HG02642 (cell line): ENCODE measurements at regions not wholly inside any gene's neighbourhood (a gene's known extent, or its start where the extent isn't known, plus 50 kb on each side); places are given as distances from the start of the nearest gene placed in this dataset.

Experiments used
- ATAC-seq: cut with Tn5 transposase; IDR thresholded peaks from one replicate; pipeline ENCODE4 v1.9.1; 2021; ENCODE audit warnings: mild to moderate bottlenecking; ENCODE audit not compliant: unreplicated experiment, poor library complexity

DNA sequence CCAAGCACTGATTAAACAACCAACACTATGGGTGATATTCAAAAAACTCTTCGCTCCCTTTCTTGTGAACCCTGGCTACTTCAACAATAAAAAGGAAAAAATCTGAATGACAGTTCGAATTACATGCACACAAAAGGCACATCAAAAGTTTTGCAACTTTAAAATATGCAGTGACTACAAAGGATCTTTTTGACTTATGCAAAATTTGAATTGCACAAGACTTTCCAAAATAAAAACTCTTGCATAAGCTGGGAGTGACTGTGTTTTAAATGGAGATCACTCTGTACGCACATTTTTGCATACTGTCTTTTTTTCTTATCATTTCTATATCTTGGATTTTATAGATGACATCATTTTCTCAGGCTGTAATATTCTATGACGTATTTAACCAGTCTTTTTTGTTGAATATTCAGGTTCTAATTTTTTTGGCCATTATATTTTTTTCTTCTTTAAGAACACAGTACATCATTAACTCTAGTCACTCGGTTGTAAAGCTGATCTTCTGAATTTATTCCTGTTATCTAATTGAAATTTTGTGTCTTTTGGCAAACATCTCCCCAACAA is 667.6 kb upstream of the TBX3 start:
- no peak for ATAC-seq

DNA sequence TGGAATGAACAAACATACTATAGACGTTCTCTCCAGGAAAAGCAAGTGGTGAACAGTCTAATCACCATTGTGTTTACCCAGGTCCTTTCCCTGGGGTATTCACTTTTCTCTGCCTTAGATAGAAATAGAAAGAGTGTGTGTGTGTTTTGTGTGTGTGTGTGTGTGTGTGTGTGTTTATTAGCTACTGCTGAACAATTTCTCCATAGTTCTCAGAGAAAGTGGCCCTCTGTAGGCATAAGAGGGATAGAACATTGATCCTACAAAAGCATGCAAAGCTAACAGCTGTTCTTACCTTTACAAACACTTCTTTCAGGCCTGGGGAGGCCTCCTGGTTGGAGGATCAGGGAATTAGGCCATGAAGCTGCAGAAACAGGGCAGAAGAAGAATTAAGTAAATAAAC is 665.7 kb upstream of the TBX3 start:
- no peak for ATAC-seq

DNA sequence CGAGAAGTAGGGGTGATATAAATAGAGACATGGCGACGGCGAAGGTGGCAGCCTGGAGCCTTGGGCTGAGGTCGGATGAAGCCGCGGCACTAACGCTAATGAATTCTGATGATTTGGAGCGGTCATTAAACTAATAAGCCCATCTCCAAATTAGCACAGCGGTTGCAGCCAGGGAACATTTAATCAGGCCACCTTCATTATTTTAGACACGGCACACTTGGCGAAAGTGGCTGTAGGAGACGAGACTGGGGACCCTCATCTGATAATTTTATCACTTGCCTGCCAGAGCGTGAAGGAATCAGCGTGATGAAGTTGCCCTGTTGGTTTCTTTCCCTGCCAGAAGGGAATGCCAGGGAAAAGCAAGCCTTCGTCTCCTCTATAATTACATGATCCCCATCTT is 664.3 kb upstream of the TBX3 start:
- ATAC-seq: no peak

DNA sequence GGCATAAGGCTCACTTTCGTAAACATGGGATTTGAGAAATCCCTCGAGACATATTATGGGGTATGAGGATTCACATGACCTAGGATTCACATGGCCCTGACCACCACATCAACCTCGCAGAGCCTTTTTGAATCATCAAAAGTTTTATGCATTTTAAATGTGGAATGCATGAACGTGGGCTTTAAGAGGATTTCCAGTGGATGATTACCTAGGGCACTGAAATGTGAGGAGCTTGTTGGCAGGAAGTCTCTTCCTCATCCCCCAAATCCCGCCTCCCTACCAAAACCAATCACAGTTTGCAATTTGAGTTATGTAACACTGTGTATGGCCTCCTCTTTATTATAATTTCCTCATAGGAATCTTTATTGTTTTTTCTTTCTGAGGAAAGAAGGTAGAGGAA is 659.6 kb upstream of the TBX3 start:
- ATAC-seq: no peak

DNA sequence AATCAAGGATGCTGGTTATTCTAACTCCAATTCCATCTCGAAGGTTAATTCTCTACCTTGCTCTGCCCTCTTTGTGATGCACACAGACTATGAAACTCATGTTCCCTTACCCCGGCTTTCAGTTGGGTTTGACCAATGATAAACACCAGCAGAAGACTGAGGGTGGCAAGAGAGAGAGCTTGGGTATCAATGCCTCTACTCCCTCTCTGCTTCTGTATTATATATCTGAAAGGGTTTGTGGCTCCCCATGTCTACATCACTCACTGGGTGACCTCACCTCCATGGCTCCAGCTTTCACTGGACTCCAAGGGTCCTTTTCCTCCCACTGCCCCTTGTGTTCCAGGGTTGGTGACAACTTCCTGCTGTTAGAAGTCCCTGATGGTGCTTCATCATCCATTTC is 659.0 kb upstream of the TBX3 start:
- no peak for ATAC-seq

DNA sequence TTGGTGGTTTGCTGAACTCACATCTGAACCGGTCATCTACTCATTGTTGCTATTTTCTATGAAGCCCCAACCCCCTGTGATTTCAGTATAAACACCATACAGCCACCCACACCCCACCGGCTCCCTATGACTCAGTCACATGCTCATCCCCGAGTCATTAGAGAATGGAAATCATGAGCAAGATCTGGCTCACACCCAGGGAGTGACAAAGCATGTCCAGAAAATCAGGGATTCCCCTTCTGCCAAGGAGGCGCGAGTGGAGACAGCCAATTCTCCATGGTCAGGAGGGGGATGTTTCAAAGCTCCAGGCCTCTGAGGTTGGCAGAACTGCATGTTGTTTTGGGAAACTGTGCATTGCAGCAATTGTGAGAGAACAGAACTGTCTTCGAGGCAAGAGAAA is 657.5 kb upstream of the TBX3 start:
- no peak for ATAC-seq

DNA sequence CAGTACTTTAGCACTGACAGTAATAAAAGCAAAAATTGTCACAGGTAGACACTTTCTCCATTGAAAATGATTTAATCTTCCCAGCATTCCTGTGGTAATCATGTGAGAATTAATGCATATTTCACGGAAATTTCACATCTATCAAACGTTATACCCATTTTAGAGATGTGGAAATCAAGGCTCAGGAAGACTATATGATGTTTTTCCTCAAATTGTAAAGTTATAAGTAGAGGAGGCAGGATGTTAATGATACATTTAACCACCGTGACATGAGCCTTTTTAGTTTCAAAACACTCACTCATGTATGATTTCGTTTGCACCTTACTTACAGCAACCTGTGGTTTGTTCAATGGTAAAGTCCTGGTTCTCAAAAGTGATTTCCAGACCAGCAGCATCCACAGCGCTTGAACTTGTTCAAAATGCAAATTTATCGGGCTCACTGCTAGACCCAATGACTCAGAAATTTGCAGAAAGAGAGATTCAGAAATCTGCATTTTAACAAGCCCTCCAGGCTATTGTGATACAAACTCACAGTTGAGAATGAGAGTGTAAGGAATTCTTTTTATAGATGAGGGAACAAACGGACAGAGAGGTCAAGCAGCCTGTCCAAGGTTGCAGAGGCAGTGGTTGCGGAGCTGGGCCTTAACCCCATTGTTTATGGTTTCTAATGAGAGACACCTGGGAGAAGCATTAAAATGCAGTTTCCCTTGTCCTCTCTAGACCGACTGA is 654.8 kb upstream of the TBX3 start:
- ATAC-seq: no peak

DNA sequence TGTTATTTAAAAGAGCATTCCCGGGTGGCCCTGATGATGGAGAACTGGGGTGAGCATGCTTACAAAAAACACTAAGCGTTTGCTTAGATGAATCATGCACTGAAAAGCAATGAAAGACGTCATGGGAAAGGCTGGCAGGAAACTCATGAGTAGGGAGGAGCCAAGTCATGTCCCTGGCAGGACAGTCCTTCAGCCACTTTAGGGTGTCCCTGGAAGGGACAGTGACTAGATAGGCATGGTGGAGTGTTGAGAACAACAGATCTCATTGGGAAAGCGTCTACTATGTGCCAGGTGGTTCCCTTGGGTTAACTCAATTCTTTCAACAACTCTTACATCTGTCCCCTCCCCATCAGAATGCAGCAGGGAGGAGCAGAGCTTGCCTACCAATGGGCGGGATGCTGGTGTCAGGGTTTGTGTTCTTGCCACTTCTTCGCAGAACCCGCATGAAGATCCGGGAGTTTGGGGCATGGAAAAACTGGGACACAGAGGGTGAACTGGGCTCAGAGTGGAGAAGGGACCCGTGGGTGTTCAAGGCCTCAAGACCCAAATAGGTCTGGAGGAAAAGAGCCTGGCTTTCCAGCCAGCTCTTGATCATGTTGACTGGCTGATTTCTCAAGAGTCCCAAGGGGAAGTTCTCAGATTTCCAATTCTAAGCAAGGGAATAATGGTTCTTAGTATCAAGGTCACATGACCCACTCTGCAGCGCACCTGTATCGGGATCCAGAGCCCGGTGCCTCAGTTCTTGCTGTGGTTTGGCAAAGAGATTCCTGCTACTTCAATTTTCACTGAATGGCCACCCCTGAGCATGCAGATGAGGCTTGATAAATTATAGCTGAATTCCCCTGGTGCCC is 653.9 kb upstream of the TBX3 start:
- no peak for ATAC-seq

DNA sequence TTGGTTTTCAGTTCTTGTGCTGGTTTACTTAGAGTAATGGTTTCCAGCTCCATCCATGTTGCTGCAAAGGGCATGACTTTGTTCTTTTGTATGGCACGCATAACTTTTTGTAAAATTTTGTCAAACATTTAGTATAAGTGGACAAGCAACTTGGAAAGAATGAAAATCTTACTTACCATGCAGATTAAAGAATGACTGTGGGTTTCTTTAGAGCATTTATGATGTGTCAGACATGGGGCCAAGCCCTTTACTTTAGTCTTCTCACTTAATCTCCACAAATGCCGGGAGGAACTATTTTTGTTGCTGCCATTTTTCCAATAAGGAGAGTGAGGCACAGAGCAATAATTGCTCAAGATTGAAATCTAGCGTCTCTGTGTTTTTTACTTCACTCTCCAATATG is 652.5 kb upstream of the TBX3 start:
- no peak for ATAC-seq

DNA sequence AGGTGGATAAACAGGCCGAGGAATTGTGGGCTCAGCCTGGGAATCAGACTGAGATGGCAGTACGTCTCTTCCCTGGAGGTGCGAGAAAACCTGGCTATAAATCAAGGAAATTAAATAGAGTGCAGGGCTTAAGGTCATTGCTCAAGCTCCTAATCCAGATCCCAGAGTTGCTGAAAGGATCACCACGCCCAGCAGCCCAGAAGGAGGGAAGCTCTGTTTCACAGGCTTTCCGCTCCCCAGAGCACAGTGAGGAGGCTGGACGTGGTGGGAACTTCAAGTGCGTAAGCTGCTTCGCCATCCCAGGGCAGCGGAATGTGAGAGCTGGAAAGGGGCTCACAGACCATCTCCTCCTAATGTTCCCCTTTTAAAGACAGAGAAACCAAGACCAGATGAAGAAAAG is 651.6 kb upstream of the TBX3 start:
- ATAC-seq: no peak

DNA sequence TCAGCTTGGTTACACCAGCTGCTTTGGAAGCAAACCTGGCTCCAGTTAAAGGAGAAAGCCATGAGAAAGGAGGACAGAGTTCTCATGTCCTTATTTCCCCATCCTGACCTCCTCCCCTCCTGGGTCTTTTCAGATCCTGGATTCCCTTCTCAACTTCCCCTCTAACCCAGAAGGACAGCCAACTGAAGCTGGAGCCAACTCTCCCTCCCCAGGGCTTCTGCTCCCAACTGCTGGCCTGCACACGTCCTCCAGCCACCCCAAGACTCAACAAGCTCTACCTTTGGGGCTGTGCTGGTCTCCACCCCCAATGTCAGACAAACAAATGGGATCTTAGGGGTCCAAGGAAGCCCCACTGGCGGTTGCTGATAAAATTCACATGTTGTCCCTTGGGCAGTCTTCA is 651.1 kb upstream of the TBX3 start:
- ATAC-seq: no peak

DNA sequence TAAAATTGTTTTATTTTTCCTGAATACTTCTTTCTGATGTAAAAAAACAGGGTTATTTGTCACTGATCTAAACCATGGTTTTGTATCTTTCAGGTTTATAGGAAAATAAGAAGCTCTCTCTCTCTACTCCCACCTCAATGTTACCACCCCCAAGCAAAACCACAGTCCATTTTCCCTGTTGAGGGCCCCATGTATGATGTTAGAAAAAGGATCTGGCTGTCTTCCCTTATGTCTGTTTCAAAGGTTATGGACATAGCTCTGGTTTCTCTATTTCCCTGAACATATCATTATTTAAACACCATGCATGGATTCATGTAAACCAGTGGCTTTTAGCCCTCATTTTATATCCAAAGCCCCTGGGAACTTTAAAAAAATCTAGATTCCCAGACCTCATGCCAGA is 649.0 kb upstream of the TBX3 start:
- no peak for ATAC-seq

DNA sequence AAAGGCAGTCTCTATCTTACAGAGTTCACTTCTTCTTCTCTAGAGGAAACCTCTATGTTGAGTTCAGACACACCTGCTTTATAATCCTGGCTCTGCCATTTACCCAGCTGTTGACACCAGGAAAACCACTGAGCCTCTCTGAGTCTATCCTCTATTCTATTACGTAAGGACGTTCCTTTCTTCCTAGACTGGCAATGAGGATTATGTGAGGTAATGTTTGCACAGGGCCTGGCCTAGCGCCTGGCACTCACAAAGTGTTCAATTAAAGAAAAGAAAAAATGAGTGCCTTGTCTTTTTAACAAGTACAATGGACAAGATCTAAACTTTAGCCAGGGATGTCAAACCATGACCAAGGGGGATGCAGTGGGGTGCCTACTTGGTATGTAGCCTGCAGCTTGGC is 641.9 kb upstream of the TBX3 start:
- no peak for ATAC-seq

DNA sequence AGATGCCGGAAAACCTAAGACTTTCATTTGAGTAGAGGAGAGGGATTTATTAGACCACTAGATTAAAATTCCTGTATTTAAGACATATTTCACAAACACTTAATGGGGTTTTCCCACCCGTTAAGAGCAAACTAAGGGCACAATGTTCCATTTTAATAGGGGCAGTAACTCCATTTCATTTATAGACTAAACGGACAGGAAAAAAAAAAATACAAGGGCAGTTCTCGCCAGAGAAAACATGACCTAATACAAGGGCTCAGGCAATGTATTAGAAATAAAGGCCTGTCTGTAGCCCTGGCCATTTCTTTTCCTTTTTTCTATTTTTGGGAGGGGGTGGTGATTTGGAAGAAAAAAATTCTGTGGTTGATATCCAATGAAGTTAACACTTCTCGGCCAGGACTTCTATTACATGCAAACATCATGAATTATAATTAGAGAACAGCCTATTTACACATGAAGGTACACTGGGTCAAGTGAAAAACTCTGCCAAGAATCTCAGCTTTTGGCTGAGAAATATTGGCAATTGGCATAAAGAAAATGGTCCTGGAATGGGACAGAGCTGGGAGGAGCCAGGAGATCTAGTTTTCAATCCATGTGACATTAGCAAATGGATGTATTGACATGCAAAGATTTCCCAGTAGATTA is 641.1 kb upstream of the TBX3 start:
- no peak for ATAC-seq

DNA sequence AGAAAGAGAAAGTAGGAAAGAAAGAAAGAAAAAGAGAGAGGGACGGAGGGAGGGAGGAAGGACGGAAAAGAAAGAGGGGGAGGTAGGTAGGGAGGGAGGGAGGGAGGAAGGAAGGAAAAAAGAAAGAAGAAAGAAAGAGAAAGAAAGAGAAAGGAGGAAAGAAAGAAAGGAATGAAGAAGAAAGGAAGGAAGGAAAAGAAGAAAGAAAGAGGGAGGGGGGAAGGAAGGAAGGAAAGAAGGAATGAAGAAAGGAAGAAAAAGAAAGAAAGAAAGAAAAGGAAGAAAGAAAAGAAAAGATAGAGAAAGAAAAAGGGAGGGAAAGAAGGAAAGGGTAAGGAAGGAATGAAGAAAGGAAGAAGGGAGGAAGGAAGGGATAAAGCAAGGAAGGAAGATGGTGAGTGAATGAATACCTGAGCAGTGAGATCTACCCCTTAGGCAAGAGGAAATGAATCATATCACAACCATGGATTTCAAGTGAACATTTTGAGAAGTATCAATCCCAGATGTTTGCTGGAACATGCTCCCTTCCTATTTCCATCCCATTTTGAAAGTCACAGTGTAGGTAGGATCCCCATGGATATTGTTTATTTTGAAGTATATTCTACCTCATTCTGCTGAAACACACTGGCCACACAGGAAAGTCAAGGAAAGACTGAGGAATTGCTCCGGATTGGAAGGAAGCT is 639.4 kb upstream of the TBX3 start:
- no peak for ATAC-seq

DNA sequence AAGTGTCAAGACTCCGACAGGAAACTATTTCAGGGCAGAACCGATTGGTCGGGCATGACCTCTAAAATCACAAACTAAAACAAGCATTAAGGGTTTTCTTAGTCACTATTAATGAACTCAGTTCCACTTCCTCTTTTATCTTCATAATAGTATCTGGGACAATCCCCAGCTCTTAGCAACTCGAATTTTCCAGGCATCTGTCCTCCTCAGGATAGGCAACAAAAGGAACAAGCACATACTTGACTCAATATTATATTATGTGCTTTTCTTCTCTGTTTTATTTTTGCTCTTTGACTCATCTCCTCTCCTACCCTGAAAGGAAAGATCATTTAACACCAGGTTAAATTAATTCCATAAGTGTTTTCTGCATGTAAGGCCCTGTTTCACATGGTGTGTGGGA is 638.3 kb upstream of the TBX3 start:
- ATAC-seq: peak; percentile 61

DNA sequence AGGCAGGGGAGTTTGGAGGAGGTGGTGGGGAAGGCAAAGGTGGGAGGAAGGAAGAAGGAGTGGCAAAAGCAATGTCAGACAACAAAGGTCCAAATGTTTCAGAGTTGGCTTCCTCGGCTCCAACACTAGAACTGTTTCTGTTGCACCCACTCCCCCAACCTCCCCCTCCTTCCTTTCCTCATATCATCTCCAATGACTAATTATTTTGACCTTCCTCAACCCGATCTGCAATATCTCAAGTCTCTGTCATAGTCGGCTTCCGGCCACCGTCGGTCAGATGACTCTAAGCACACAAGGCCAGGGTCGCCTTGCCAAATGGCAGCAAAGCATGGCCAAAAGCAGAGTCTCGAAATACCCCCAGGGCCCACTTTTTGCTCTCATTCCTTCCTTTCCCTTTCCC is 637.0 kb upstream of the TBX3 start:
- ATAC-seq: no peak

DNA sequence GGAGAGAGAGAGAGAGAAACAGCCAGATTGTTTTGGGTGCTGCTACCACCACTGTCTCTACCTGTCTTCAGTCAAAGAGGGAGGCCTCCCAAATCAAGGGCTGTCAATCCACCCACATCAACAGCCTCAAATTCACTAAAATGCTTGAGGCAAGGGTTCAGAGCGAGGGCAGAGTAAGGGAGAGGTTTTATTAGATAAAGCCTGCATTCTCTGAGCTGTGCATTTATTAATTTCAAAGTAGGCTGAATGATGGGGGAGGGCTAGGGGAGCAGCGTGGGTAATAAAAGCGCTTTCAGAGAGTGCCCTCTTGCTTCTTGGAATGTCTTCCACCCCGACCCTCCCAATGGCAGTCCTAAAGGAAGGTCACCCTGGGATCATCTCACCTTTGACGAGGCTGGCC is 636.5 kb upstream of the TBX3 start:
- ATAC-seq: no peak

DNA sequence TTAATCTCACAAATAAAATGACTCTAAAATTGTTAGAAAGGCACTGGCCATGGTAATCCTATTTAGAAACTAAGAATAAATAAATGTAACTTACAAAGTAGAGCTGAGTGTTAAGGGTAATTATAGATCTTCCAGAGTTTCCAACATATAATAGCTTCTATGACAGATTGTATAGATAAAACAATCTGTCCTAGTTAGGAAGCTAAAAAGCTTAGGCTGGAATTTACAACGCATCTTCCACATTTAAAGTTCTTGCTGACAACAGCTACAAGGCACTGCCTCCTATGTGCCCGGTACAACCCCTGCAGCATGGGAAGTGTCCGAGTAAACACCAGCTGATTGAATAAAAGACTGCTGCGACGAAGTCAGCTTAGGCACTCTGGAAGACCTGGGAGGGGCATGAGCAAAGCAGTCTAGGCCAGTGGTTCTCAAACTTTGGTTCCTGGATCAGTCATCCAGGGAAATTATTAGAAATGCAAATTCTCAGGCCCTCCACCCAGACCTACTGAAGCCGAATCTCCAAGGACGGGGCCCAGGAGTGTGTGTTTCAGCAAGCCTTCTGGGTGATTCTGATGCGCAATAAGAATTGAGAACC is 635.6 kb upstream of the TBX3 start:
- no peak for ATAC-seq

DNA sequence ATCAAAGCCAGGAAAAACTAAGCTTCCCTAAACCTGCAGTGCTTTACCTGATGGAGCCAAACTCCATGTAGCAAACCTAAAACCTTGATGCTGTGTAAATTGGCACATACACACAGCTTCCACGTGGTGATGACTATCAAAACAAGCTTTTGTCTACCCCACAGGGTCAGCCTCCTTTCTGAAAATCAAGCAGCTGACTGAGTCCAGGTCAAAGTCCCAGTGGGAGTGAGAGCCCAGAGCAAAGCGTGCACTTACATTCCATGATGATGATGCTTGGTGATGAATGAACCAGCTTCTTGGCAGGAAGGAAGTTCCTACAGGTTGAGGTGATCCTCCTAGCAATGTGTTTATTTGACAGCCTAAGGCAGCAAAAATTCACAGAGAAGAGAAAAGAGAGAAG is 630.0 kb upstream of the TBX3 start:
- no peak for ATAC-seq
